SK-N-MC (cell line): ENCODE measurements at regions not wholly inside any gene's neighbourhood (a gene's known extent, or its start where the extent isn't known, plus 50 kb on each side); places are given as distances from the start of the nearest gene placed in this dataset.

Source experiments
- DNase-seq: peaks from one replicate; pipeline ENCODE4 v3.0.0-alpha.2; 2011; ENCODE audit warnings: low read depth, low spot score
- H3K27ac ChIP-seq: fragments of 200-600 bp; sonication (generic); 2 replicates; pipeline ENCODE4 v1.5.1; 2016; ENCODE audit warnings: mixed run types
- H3K36me3 ChIP-seq: fragments of 200-600 bp; sonication (generic); 2 replicates; pipeline ENCODE4 v1.6.1; 2017; ENCODE audit warnings: antibody characterized with exemption, low read length, mixed read lengths; ENCODE audit not compliant: insufficient read depth
- H3K4me3 ChIP-seq: fragments of 200-600 bp; sonication (generic); 2 replicates; pipeline ENCODE4 v1.5.1; 2016
- H3K9ac ChIP-seq: fragments of 200-600 bp; sonication (generic); 2 replicates; pipeline ENCODE4 v1.8.0; 2017; ENCODE audit warnings: mixed run types, mixed read lengths; ENCODE audit not compliant: insufficient read length
- H3K9me3 ChIP-seq: fragments of 200-600 bp; sonication (generic); 2 replicates; pipeline ENCODE4 v1.6.1; 2017; ENCODE audit warnings: low read depth, mild to moderate bottlenecking, antibody characterized with exemption, low read length, moderate library complexity, mixed read lengths
- EZH2 ChIP-seq: fragments of 200-600 bp; sonication (generic); IDR thresholded peaks from one replicate; pipeline ENCODE4 v1.6.1; 2017; ENCODE audit warnings: antibody characterized with exemption
- FOXP2 ChIP-seq: optimal IDR thresholded peaks from 2 replicates; pipeline ENCODE3; 2011; ENCODE audit warnings: mild to moderate bottlenecking, moderate library complexity; ENCODE audit not compliant: insufficient read depth; ENCODE audit errors: extremely low read length, control extremely low read depth
- POLR2AphosphoS5 ChIP-seq: IDR thresholded peaks from 2 replicates; pipeline ENCODE4 v1.6.1; 2012; ENCODE audit warnings: mild to moderate bottlenecking, low read depth, low read length, borderline replicate concordance

DNA sequence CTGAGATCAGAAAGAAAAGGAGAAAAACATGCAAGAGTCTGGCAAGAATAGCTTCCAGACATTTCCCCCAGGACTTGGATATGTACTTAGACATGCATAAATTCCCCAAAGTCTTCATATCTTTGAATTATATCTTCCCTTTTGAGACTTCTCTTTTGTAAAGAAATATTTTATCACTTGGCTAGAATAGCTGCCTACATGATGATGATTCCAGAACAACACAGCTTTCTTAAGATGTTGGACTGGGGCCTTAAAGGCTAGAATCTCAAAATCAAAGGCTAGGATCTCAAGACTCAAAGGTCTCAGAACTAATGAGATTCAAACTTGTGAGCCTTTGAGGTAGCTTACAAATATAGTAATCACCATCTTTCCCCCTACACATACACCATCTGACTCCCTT is 842.3 kb downstream of the BCL11A start:
- no peak for TF ChIP-seq FOXP2
- TF ChIP-seq EZH2 = no peak
- no peak for TF ChIP-seq POLR2AphosphoS5
- no peaks in the 10 kb centered on the region for H3K9me3 ChIP-seq
- no peak overlapping the region for H3K4me3 ChIP-seq
- H3K27ac ChIP-seq = no peak overlapping the region
- DNase-seq = no peak
- H3K9ac ChIP-seq = no peak overlapping the region
- no peaks in the 10 kb centered on the region for H3K36me3 ChIP-seq

- TF ChIP-seq EZH2 (no peak), FOXP2 (no peak), POLR2AphosphoS5 (no peak)
- H3K27ac ChIP-seq = no peak overlapping the region
- no peaks in the 10 kb centered on the region for H3K36me3 ChIP-seq
- no peaks in the 10 kb centered on the region for H3K9me3 ChIP-seq
- no peak overlapping the region for H3K9ac ChIP-seq
- DNase-seq = no peak
- H3K4me3 ChIP-seq = no peak overlapping the region
Observed at GRCh38 chr2:59706729-59707128, 846.7 kb downstream of the BCL11A start.

DNA sequence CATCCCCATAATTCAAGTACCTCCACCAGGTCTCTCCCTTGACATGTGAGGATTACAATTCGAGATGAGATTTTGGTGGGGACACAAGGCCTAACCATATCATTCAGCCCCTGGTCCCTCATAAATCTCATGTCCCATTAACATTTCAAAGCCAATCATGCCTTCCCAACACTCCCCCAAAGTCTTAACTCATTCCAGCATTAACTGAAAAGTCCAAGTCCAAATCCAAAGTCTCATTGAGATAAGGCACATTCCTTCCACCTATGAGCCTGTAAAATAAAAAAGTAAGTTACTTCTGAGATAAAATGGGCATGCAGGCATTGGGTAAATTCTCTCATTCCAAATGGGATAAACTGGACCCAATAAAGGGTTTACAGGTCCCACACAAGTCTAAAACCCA is 849.7 kb downstream of the BCL11A start:
- no peak for DNase-seq
- no peaks in the 10 kb centered on the region for H3K36me3 ChIP-seq
- H3K9ac ChIP-seq = no peak overlapping the region
- TF ChIP-seq EZH2 = no peak
- TF ChIP-seq POLR2AphosphoS5 = no peak
- no peak for TF ChIP-seq FOXP2
- no peaks in the 10 kb centered on the region for H3K9me3 ChIP-seq
- no peak overlapping the region for H3K27ac ChIP-seq
- no peak overlapping the region for H3K4me3 ChIP-seq

DNA sequence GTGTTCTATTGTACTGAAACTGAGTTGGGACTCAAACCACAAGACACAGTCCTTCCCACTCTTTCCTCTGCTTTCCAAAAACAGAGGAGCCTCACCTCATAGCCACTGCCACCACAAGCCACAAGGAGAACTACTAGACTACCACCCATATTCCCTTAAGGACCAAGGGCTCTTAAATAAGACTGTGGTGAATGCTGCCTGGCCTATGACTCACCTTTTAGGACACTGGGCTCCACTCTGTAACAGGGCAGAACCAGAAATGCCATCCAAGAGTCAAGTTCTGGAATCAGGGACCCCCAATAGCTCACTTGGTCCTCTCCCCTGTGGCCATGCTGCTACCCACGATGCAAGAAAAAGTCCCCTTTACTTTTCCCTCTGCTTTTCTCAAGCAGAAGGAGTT is 851.4 kb downstream of the BCL11A start:
- Histone ChIP-seq H3K36me3 (no peaks in the 10 kb centered on the region), H3K27ac (no peak overlapping the region)
- no peak for DNase-seq

GRCh38 chr2:59701271-59701994 is 852.0 kb downstream of the BCL11A start:
- Histone ChIP-seq H3K9ac (no peak overlapping the region), H3K4me3 (no peak overlapping the region), H3K27ac (no peak overlapping the region), H3K9me3 (no peaks in the 10 kb centered on the region), H3K36me3 (no peaks in the 10 kb centered on the region)
- DNase-seq = no peak
- no peak for TF ChIP-seq FOXP2
- TF ChIP-seq POLR2AphosphoS5 = no peak
- no peak for TF ChIP-seq EZH2

More for the DNA sequence above, 851.4 kb downstream of the BCL11A start:
- Histone ChIP-seq H3K9ac (no peak overlapping the region), H3K4me3 (no peak overlapping the region), H3K9me3 (no peaks in the 10 kb centered on the region)
- TF ChIP-seq POLR2AphosphoS5 (no peak), EZH2 (no peak), FOXP2 (no peak)

- no peak overlapping the region for H3K4me3 ChIP-seq
- no peak overlapping the region for H3K9ac ChIP-seq
- no peaks in the 10 kb centered on the region for H3K36me3 ChIP-seq
- H3K27ac ChIP-seq = no peak overlapping the region
- no peak for DNase-seq
- H3K9me3 ChIP-seq = no peaks in the 10 kb centered on the region
- TF ChIP-seq EZH2 (no peak), POLR2AphosphoS5 (no peak), FOXP2 (no peak)
Observed at GRCh38 chr2:59694176-59694575, 859.3 kb downstream of the BCL11A start.

- DNase-seq = no peak
- Histone ChIP-seq H3K4me3 (no peak overlapping the region), H3K36me3 (no peaks in the 10 kb centered on the region), H3K9ac (no peak overlapping the region), H3K9me3 (no peaks in the 10 kb centered on the region), H3K27ac (no peak overlapping the region)
- TF ChIP-seq EZH2 = no peak
- TF ChIP-seq POLR2AphosphoS5 = no peak
- TF ChIP-seq FOXP2 = no peak
Observed at GRCh38 chr2:59693231-59693959, 860.1 kb downstream of the BCL11A start.

- H3K27ac ChIP-seq = no peak overlapping the region
- H3K4me3 ChIP-seq = no peak overlapping the region
- no peaks in the 10 kb centered on the region for H3K36me3 ChIP-seq
- no peak for TF ChIP-seq FOXP2
- TF ChIP-seq EZH2 = no peak
- no peak for TF ChIP-seq POLR2AphosphoS5
- DNase-seq = no peak
- no peaks in the 10 kb centered on the region for H3K9me3 ChIP-seq
- no peak overlapping the region for H3K9ac ChIP-seq
Observed at GRCh38 chr2:59691518-59692190, 861.8 kb downstream of the BCL11A start.
